ENCODE measurements at regions not wholly inside any gene's neighbourhood (a gene's known extent, or its start where the extent isn't known, plus 50 kb on each side); places are given as distances from the start of the nearest gene placed in this dataset.

- TF ChIP-seq CTCF (IDR thresholded peaks at IDR 0.05), result no peak
- TF ChIP-seq POLR2A (IDR thresholded peaks at IDR 0.05), result no peak
- no peak for TF ChIP-seq POLR2AphosphoS5 (IDR thresholded peaks at IDR 0.05)
- TF ChIP-seq EP300 (IDR thresholded peaks at IDR 0.05; ENCODE audit: low read depth), result no peak
Measured at GRCh38 chr4:62145276-62145675, 945.1 kb downstream of the ADGRL3 start.
